H1 (cell line): ENCODE measurements at regions not wholly inside any gene's neighbourhood (a gene's known extent, or its start where the extent isn't known, plus 50 kb on each side); places are given as distances from the start of the nearest gene placed in this dataset.

Source experiments
- CTCF ChIA-PET: fragments of 300-600 bp; sonication (Branson Sonifier 250); formaldehyde crosslinking; loops from one replicate; lab custom pipeline; 2021; ENCODE audit not compliant: partially characterized antibody; lab: Charles Lee
- POLR2A ChIA-PET: fragments of 300-600 bp; sonication (Branson Sonifier 250); formaldehyde crosslinking; loops from one replicate; lab custom pipeline; 2021; ENCODE audit warnings: inconsistent platforms; ENCODE audit not compliant: partially characterized antibody; lab: Charles Lee
- DNase-seq, 2 experiments: peaks; one replicate each; pipeline versions ENCODE4 v3.0.0 to v3.0.0-alpha.2; 2010 to 2022; ENCODE audit warnings: low spot score in 2 of 2, low read depth in 1 of 2, mixed read lengths in 1 of 2
- FAIRE-seq: peaks from 2 replicates; lab custom pipeline; 2011; peaks lifted over from hg19 to GRCh38; lab: Jason Lieb, UNC
- H2AFZ ChIP-seq: 2 replicates; pipeline ENCODE4 v1.8.1; 2012; ENCODE audit warnings: low read length, inconsistent platforms
- H2AK5ac ChIP-seq: 2 replicates; pipeline ENCODE4 v1.6.1; 2013; ENCODE audit warnings: low read depth, low read length
- H2BK120ac ChIP-seq: replicated peaks from 2 replicates; pipeline ENCODE3; 2013; ENCODE audit warnings: low read depth, low read length, inconsistent platforms
- H2BK12ac ChIP-seq: 2 replicates; pipeline ENCODE4 v1.6.1; 2013; ENCODE audit warnings: low read depth, low read length
- H2BK15ac ChIP-seq: 2 replicates; pipeline ENCODE4 v1.6.1; 2013; ENCODE audit warnings: low read length
- H2BK20ac ChIP-seq: 2 replicates; pipeline ENCODE4 v1.6.1; 2013; ENCODE audit warnings: low read length
- H2BK5ac ChIP-seq: 2 replicates; pipeline ENCODE4 v1.6.1; 2013; ENCODE audit warnings: low read depth, low read length
- H3K14ac ChIP-seq: 2 replicates; pipeline ENCODE4 v1.6.1; 2013; ENCODE audit warnings: inconsistent platforms; ENCODE audit not compliant: insufficient read length
- H3K18ac ChIP-seq: 2 replicates; pipeline ENCODE4 v1.6.1; 2013; ENCODE audit warnings: low read length; ENCODE audit errors: extremely low read depth
- H3K23ac ChIP-seq: 2 replicates; pipeline ENCODE4 v1.6.1; 2013; ENCODE audit warnings: inconsistent platforms; ENCODE audit not compliant: insufficient read length
- H3K23me2 ChIP-seq: 2 replicates; pipeline ENCODE4 v1.6.1; 2013; ENCODE audit warnings: low read depth, low read length
- H3K27ac ChIP-seq: 2 replicates; pipeline ENCODE4 v1.6.1; 2011; ENCODE audit warnings: low read depth, low read length, inconsistent platforms
- H3K27me3 ChIP-seq, 4 experiments: replicated peaks in 1 of 4; 1 replicate in 1 of 4; 2 replicates in 3 of 4; pipeline versions ENCODE4 v1.6.1 to v1.8.1; 2011 to 2013; ENCODE audit warnings: low read length in 3 of 4, mild to moderate bottlenecking in 3 of 4, inconsistent platforms in 2 of 4, mixed read lengths in 2 of 4, moderate library complexity in 1 of 4; ENCODE audit not compliant: control insufficient read depth in 3 of 4, insufficient read depth in 3 of 4; ENCODE audit errors: extremely low read depth in 1 of 4
- H3K36me3 ChIP-seq, 4 experiments: 2 replicates each; pipeline versions ENCODE4 v1.6.1 to v1.8.1; 2011 to 2013; ENCODE audit warnings: mild to moderate bottlenecking in 4 of 4, low read length in 3 of 4, moderate library complexity in 2 of 4, control low read depth in 1 of 4, inconsistent platforms in 1 of 4; ENCODE audit not compliant: insufficient read depth in 4 of 4, control insufficient read depth in 2 of 4
- H3K4ac ChIP-seq: replicated peaks from 2 replicates; pipeline ENCODE3; 2013; ENCODE audit warnings: low read length, low read depth, mixed read lengths, inconsistent platforms; ENCODE audit not compliant: insufficient read length
- H3K4me1 ChIP-seq, 4 experiments: replicated peaks in 1 of 4; 1 replicate in 1 of 4; 2 replicates in 3 of 4; pipeline versions ENCODE4 v1.6.1 to v1.8.1; 2011 to 2013; ENCODE audit warnings: low read length in 3 of 4, inconsistent platforms in 2 of 4, mixed read lengths in 1 of 4; ENCODE audit not compliant: insufficient read depth in 4 of 4, control insufficient read depth in 3 of 4
- H3K4me2 ChIP-seq, 2 experiments: 2 replicates each; pipeline versions ENCODE4 v1.6.1 to v1.8.1; 2011 to 2013; ENCODE audit warnings: low read depth in 2 of 2, low read length in 2 of 2, control low read depth in 1 of 2, inconsistent platforms in 1 of 2, mild to moderate bottlenecking in 1 of 2; ENCODE audit not compliant: insufficient read depth in 1 of 2
- H3K4me3 ChIP-seq, 4 experiments: fragments of 200-600, 300-600 bp in 1 of 4; sonication (generic), shearing (Covaris generic), sonication (Bioruptor Twin) in 1 of 4; 2 replicates each; pipeline versions ENCODE4 v1.5.1 to v1.8.1; 2011 to 2016; ENCODE audit warnings: low read length in 4 of 4, low read depth in 3 of 4, control low read depth in 2 of 4, inconsistent platforms in 2 of 4, mild to moderate bottlenecking in 2 of 4, mixed read lengths in 1 of 4, moderate library complexity in 1 of 4; ENCODE audit not compliant: insufficient read depth in 2 of 4; ENCODE audit errors: extremely low read depth in 1 of 4
- H3K56ac ChIP-seq: replicated peaks from 2 replicates; pipeline ENCODE3; 2013; ENCODE audit warnings: low read depth, mild to moderate bottlenecking, mixed read lengths, low read length, inconsistent platforms; ENCODE audit not compliant: insufficient read length
- H3K79me1 ChIP-seq: 2 replicates; pipeline ENCODE4 v1.6.1; 2013; ENCODE audit warnings: low read depth, low read length, control low read depth
- H3K79me2 ChIP-seq, 2 experiments: 2 replicates each; pipeline versions ENCODE4 v1.6.1 to v1.8.1; 2012 to 2013; ENCODE audit warnings: low read length in 2 of 2, mild to moderate bottlenecking in 2 of 2, inconsistent platforms in 1 of 2; ENCODE audit not compliant: insufficient read depth in 2 of 2, control insufficient read depth in 1 of 2
- H3K9ac ChIP-seq, 4 experiments: replicated peaks in 1 of 4; 1 replicate in 1 of 4; 2 replicates in 3 of 4; pipeline versions ENCODE4 v1.6.1 to v1.8.1; 2011 to 2013; ENCODE audit warnings: low read depth in 3 of 4, low read length in 3 of 4, control low read depth in 2 of 4, mild to moderate bottlenecking in 2 of 4, moderate library complexity in 2 of 4, inconsistent platforms in 1 of 4; ENCODE audit errors: extremely low read depth in 1 of 4
- H3K9me3 ChIP-seq, 2 experiments: 2 replicates each; pipeline versions ENCODE4 v1.6.1 to v1.8.1; 2012 to 2013; ENCODE audit warnings: mild to moderate bottlenecking in 2 of 2, moderate library complexity in 2 of 2, control low read depth in 1 of 2, inconsistent platforms in 1 of 2, low read depth in 1 of 2, low read length in 1 of 2, mixed read lengths in 1 of 2; ENCODE audit not compliant: insufficient read depth in 2 of 2
- H4K20me1 ChIP-seq, 2 experiments: replicated peaks in 1 of 2; 2 replicates each; pipeline versions ENCODE3 to v1.8.1; 2011 to 2013; ENCODE audit warnings: inconsistent platforms in 2 of 2, low read length in 2 of 2, mild to moderate bottlenecking in 1 of 2; ENCODE audit not compliant: insufficient read depth in 2 of 2, control insufficient read depth in 1 of 2
- H4K5ac ChIP-seq: 2 replicates; pipeline ENCODE4 v1.6.1; 2013; ENCODE audit warnings: low read length, low read depth, mixed read lengths, inconsistent platforms; ENCODE audit not compliant: insufficient read length
- H4K8ac ChIP-seq: 2 replicates; pipeline ENCODE4 v1.8.0; 2013; ENCODE audit warnings: mild to moderate bottlenecking, moderate library complexity, low read length, inconsistent platforms; ENCODE audit not compliant: insufficient read depth; ENCODE audit errors: extremely low read depth
- H4K91ac ChIP-seq: replicated peaks from 2 replicates; pipeline ENCODE3; 2013; ENCODE audit warnings: low read length, mixed read lengths, inconsistent platforms; ENCODE audit not compliant: insufficient read length
- CHD2 ChIP-seq: IDR thresholded peaks from 2 replicates; pipeline ENCODE4 v1.6.1; 2012; ENCODE audit warnings: low read length, improper control_type of control experiment
- EZH2 ChIP-seq: fragments of 200-600 bp; sonication (generic); IDR thresholded peaks from 2 replicates; pipeline ENCODE4 v1.7.1; 2012; ENCODE audit warnings: low read depth, mild to moderate bottlenecking, moderate library complexity, low read length, inconsistent platforms; ENCODE audit not compliant: severe bottlenecking
- JUN ChIP-seq: IDR thresholded peaks from 2 replicates; pipeline ENCODE4 v1.6.1; 2011; ENCODE audit warnings: low read depth, mild to moderate bottlenecking, improper control_type of control experiment, low read length
- KDM5A ChIP-seq: fragments of 200-600 bp; IDR thresholded peaks from 2 replicates; pipeline ENCODE4 v1.7.1; 2012; ENCODE audit warnings: mild to moderate bottlenecking, low read length, inconsistent platforms, mixed read lengths
- RBBP5 ChIP-seq: IDR thresholded peaks from 2 replicates; pipeline ENCODE4 v1.7.1; 2012; ENCODE audit warnings: low read depth, mild to moderate bottlenecking, inconsistent platforms, low read length, moderate library complexity, borderline replicate concordance
- RXRA ChIP-seq: IDR thresholded peaks from 2 replicates; pipeline ENCODE4 v1.6.1; 2011; ENCODE audit warnings: low read depth, mild to moderate bottlenecking, low read length, moderate library complexity; ENCODE audit not compliant: insufficient read depth
- SIRT6 ChIP-seq: IDR thresholded peaks from one replicate; pipeline ENCODE4 v1.7.1; 2012; ENCODE audit warnings: low read length, inconsistent platforms
- SP1 ChIP-seq: IDR thresholded peaks from 2 replicates; pipeline ENCODE4 v1.6.1; 2011; ENCODE audit warnings: low read depth, low read length
- SP2 ChIP-seq: IDR thresholded peaks from 2 replicates; pipeline ENCODE4 v1.6.1; 2012; ENCODE audit warnings: mild to moderate bottlenecking, low read length, inconsistent platforms
- TBP ChIP-seq: IDR thresholded peaks from 2 replicates; pipeline ENCODE4 v1.6.1; 2011; ENCODE audit warnings: low read depth, low read length, improper control_type of control experiment
- TCF12 ChIP-seq: IDR thresholded peaks from 2 replicates; pipeline ENCODE4 v1.6.1; 2011; ENCODE audit warnings: low read depth, mild to moderate bottlenecking, low read length
- ZNF274 ChIP-seq: IDR thresholded peaks from 2 replicates; pipeline ENCODE4 v1.7.0; 2012; ENCODE audit warnings: low read length, borderline replicate concordance; ENCODE audit errors: extremely low read depth
- WGBS, 2 experiments: shearing (Covaris generic) in 1 of 2; methylation state at CpG; one replicate each; pipeline versions ENCODE4 v1.1.6 to v1.1.7; 2013 to 2015; ENCODE audit warnings: low lambda C conversion rate in 2 of 2, mixed read lengths in 2 of 2, inconsistent platforms in 1 of 2, low coverage in 1 of 2, missing lambda C conversion rate in 1 of 2; ENCODE audit not compliant: insufficient replicate concordance in 2 of 2, insufficient coverage in 1 of 2, insufficient read length in 1 of 2; ENCODE audit errors: extremely low coverage in 1 of 2, missing lambda C conversion rate in 1 of 2; 5-methylcytosine and 5-hydroxymethylcytosine counted together

DNA sequence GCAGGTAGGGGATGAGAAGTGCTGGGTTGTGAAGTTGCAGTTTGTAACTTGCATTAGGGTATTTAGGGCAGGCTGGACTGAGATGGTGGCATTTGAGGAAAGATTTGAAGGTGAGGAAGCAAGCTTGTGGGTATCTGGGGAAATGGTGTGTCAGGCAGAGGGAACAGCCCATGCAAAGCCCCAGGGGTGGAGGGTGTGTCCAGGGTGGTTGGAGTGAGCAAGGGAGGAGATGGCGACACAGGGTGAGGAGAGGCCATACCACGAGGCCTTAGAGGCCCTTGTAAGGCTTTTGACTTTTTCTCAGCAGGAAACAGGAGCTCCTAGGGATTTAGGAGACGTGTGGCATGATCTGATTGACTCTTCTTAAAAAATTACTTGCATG lies 136.9 kb downstream of the NUAK1 start:
- H3K79me2 ChIP-seq: no peaks in the 10 kb centered on the region
- H3K18ac ChIP-seq: no peak overlapping the region
- H3K27ac ChIP-seq: no peak overlapping the region
- H4K8ac ChIP-seq: no peak overlapping the region
- DNase-seq (no peak), FAIRE-seq (no peak)
- H3K56ac ChIP-seq: no peak overlapping the region
- no peak overlapping the region for H2BK120ac ChIP-seq
- H2BK12ac ChIP-seq: no peak overlapping the region
- 92% methylated on average over 3 of the region's 3 CpGs; no CpG with 5 or more reads in 1 of the 2 experiments for WGBS, 2 experiments
- no peak overlapping the region for H3K23ac ChIP-seq
- TF ChIP-seq TBP: no peak
- TF ChIP-seq RXRA: no peak
- no peak for TF ChIP-seq RBBP5
- TF ChIP-seq ZNF274: no peak
- TF ChIP-seq EZH2: no peak
- no peak for TF ChIP-seq TCF12
- no peak for TF ChIP-seq SIRT6
- TF ChIP-seq KDM5A: no peak
- TF ChIP-seq JUN: no peak
- no peak for TF ChIP-seq SP2
- TF ChIP-seq SP1: no peak
- no peak for TF ChIP-seq CHD2
- H2AFZ ChIP-seq: no peak overlapping the region
- no peak overlapping the region for H2BK5ac ChIP-seq
- H2BK15ac ChIP-seq: no peak overlapping the region
- no peak overlapping the region for H3K4me2 ChIP-seq
- H3K14ac ChIP-seq: no peak overlapping the region
- no peak overlapping the region for H4K5ac ChIP-seq
- H3K9me3 ChIP-seq: no peaks in the 10 kb centered on the region; a peak in 1 of 4 replicates
- H3K27me3 ChIP-seq: no peaks in the 10 kb centered on the region
- H3K4ac ChIP-seq: no peak overlapping the region
- no peak overlapping the region for H3K4me3 ChIP-seq
- H3K23me2 ChIP-seq: no peaks in the 10 kb centered on the region
- no peaks in the 10 kb centered on the region for H3K4me1 ChIP-seq
- H4K91ac ChIP-seq: no peak overlapping the region
- no peaks in the 10 kb centered on the region for H3K79me1 ChIP-seq
- no peak overlapping the region for H2AK5ac ChIP-seq
- H2BK20ac ChIP-seq: no peak overlapping the region
- H3K36me3 ChIP-seq: no peaks in the 10 kb centered on the region
- H3K9ac ChIP-seq: no peak overlapping the region
- no peaks in the 10 kb centered on the region for H4K20me1 ChIP-seq
- POLR2A ChIA-PET: no interaction called here
- CTCF ChIA-PET: interaction anchor here (1.0 to 1.4 kb wide), 3 partner anchors 13 to 296 kb away, joined by 3 to 5 read pairs (median 3); no protein-coding TSS in a partner anchor
